ENCODE measurements at regions not wholly inside any gene's neighbourhood (a gene's known extent, or its start where the extent isn't known, plus 50 kb on each side); places are given as distances from the start of the nearest gene placed in this dataset.

DNA sequence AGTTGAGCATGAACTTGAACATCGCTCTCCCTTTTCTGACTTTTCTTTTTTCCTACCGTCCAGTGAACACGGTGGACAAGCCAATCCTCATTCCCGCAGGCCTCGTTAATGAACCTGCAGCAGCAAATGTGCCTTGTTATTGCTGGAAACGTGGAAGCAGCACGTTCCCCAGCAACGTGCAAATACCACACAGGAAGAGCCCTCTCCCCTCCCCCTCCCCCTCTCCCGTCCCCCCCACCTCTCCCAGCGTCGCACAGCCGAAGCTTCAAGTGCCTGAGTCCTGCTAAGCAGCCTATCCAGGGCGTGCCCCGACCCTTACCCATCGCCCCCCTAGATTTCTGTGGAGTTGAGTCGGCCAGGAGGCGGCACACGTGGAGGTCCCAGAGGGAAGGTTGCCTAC is 219.9 kb downstream of the BCOR start:
- H3K4me3 ChIP-seq (ENCODE audit: low read length) = no peak overlapping the region
- H3K4me2 ChIP-seq (ENCODE audit: low read length) = no peak overlapping the region
- H3K79me2 ChIP-seq (ENCODE audit: control insufficient read depth, low read length) = no peaks in the 10 kb centered on the region
- no peaks in the 10 kb centered on the region for H3K9me3 ChIP-seq (ENCODE audit: control insufficient read depth, insufficient read depth, low read length)
- H3K36me3 ChIP-seq (ENCODE audit: control insufficient read depth, low read length) = no peaks in the 10 kb centered on the region
- TF ChIP-seq, protein P1, sequence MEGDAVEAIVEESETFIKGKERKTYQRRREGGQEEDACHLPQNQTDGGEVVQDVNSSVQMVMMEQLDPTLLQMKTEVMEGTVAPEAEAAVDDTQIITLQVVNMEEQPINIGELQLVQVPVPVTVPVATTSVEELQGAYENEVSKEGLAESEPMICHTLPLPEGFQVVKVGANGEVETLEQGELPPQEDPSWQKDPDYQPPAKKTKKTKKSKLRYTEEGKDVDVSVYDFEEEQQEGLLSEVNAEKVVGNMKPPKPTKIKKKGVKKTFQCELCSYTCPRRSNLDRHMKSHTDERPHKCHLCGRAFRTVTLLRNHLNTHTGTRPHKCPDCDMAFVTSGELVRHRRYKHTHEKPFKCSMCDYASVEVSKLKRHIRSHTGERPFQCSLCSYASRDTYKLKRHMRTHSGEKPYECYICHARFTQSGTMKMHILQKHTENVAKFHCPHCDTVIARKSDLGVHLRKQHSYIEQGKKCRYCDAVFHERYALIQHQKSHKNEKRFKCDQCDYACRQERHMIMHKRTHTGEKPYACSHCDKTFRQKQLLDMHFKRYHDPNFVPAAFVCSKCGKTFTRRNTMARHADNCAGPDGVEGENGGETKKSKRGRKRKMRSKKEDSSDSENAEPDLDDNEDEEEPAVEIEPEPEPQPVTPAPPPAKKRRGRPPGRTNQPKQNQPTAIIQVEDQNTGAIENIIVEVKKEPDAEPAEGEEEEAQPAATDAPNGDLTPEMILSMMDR (IDR thresholded peaks at IDR 0.05; ENCODE audit: low read depth, low read length, poor library complexity, severe bottlenecking) = no peak
- no peak for TF ChIP-seq EZH2phosphoT487 (IDR thresholded peaks at IDR 0.05; ENCODE audit: borderline replicate concordance, low read length)
- H3K4me1 ChIP-seq (ENCODE audit: control insufficient read depth, low read length) = no peaks in the 10 kb centered on the region
- no peak overlapping the region for H3K27ac ChIP-seq (ENCODE audit: low read depth, low read length)
- H3K9me2 ChIP-seq (replicated peaks; ENCODE audit: control insufficient read depth, low read length) = no peaks in the 10 kb centered on the region
- no peaks in the 10 kb centered on the region for H3F3A ChIP-seq (ENCODE audit: control insufficient read depth, insufficient read depth)
- H3K27me3 ChIP-seq (ENCODE audit: control insufficient read depth, low read length) = no peaks in the 10 kb centered on the region
- no peaks in the 10 kb centered on the region for H4K20me1 ChIP-seq (ENCODE audit: control insufficient read depth, insufficient read depth, low read depth, low read length)

- Histone ChIP-seq H3K27me3 (ENCODE audit: control insufficient read depth, low read length) (no peaks in the 10 kb centered on the region), H3K9me3 (ENCODE audit: control insufficient read depth, insufficient read depth, low read length) (no peaks in the 10 kb centered on the region), H3K9me2 (replicated peaks; ENCODE audit: control insufficient read depth, low read length) (no peaks in the 10 kb centered on the region), H3K79me2 (ENCODE audit: control insufficient read depth, low read length) (no peaks in the 10 kb centered on the region), H3F3A (ENCODE audit: control insufficient read depth, insufficient read depth) (no peaks in the 10 kb centered on the region), H3K27ac (ENCODE audit: low read depth, low read length) (no peak overlapping the region), H3K36me3 (ENCODE audit: control insufficient read depth, low read length) (no peaks in the 10 kb centered on the region), H3K4me3 (ENCODE audit: low read length) (no peak overlapping the region), H3K4me1 (ENCODE audit: control insufficient read depth, low read length) (no peaks in the 10 kb centered on the region), H3K4me2 (ENCODE audit: low read length) (no peak overlapping the region), H4K20me1 (ENCODE audit: control insufficient read depth, insufficient read depth, low read depth, low read length) (no peaks in the 10 kb centered on the region)
- TF ChIP-seq EZH2phosphoT487 (IDR thresholded peaks at IDR 0.05; ENCODE audit: borderline replicate concordance, low read length) = no peak
- TF ChIP-seq, protein P1 (IDR thresholded peaks at IDR 0.05; ENCODE audit: low read depth, low read length, poor library complexity, severe bottlenecking) = no peak
These were observed 214.1 kb downstream of the BCOR start for GRCh38 chrX:39883666-39884065.

- H3K9me2 ChIP-seq (replicated peaks; ENCODE audit: control insufficient read depth, low read length) = no peaks in the 10 kb centered on the region
- no peak overlapping the region for H3K27ac ChIP-seq (ENCODE audit: low read depth, low read length)
- no peaks in the 10 kb centered on the region for H3K9me3 ChIP-seq (ENCODE audit: control insufficient read depth, insufficient read depth, low read length)
- H4K20me1 ChIP-seq (ENCODE audit: control insufficient read depth, insufficient read depth, low read depth, low read length) = no peaks in the 10 kb centered on the region
- no peaks in the 10 kb centered on the region for H3K4me1 ChIP-seq (ENCODE audit: control insufficient read depth, low read length)
- H3K36me3 ChIP-seq (ENCODE audit: control insufficient read depth, low read length) = no peaks in the 10 kb centered on the region
- no peaks in the 10 kb centered on the region for H3K79me2 ChIP-seq (ENCODE audit: control insufficient read depth, low read length)
- no peak overlapping the region for H3K4me3 ChIP-seq (ENCODE audit: low read length)
- H3F3A ChIP-seq (ENCODE audit: control insufficient read depth, insufficient read depth) = no peaks in the 10 kb centered on the region
- H3K27me3 ChIP-seq (ENCODE audit: control insufficient read depth, low read length) = no peaks in the 10 kb centered on the region
- no peak overlapping the region for H3K4me2 ChIP-seq (ENCODE audit: low read length)
- TF ChIP-seq, protein P1 (IDR thresholded peaks at IDR 0.05; ENCODE audit: low read depth, low read length, poor library complexity, severe bottlenecking) = no peak
- no peak for TF ChIP-seq EZH2phosphoT487 (IDR thresholded peaks at IDR 0.05; ENCODE audit: borderline replicate concordance, low read length)
These were observed 211.5 kb downstream of the BCOR start for GRCh38 chrX:39886282-39886681.

DNA sequence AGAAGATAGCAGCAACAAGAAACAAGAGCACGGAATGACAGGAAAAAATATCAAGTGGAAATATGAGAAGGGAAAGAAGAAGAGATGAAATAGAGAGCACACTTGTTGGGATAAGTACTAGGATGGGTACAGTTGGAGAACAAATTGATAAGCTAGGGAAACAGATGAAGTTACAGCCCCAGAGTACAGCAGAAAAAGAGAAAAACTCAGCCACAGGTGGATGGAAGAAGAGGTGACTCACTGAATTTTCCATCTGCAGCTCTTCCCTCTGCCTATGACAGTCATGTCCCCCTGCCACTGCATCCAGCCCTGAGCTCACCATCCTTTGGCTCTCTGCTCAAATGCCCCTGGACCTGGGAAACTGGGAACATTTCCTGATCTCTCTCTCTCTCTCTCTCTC is 209.0 kb downstream of the BCOR start:
- H3K9me2 ChIP-seq (replicated peaks; ENCODE audit: control insufficient read depth, low read length) = no peaks in the 10 kb centered on the region
- no peaks in the 10 kb centered on the region for H3F3A ChIP-seq (ENCODE audit: control insufficient read depth, insufficient read depth)
- no peak overlapping the region for H3K4me2 ChIP-seq (ENCODE audit: low read length)
- no peaks in the 10 kb centered on the region for H3K79me2 ChIP-seq (ENCODE audit: control insufficient read depth, low read length)
- no peaks in the 10 kb centered on the region for H3K27me3 ChIP-seq (ENCODE audit: control insufficient read depth, low read length)
- H3K4me3 ChIP-seq (ENCODE audit: low read length) = no peak overlapping the region
- no peaks in the 10 kb centered on the region for H3K36me3 ChIP-seq (ENCODE audit: control insufficient read depth, low read length)
- H3K9me3 ChIP-seq (ENCODE audit: control insufficient read depth, insufficient read depth, low read length) = no peaks in the 10 kb centered on the region
- H3K27ac ChIP-seq (ENCODE audit: low read depth, low read length) = no peak overlapping the region
- H4K20me1 ChIP-seq (ENCODE audit: control insufficient read depth, insufficient read depth, low read depth, low read length) = no peaks in the 10 kb centered on the region
- H3K4me1 ChIP-seq (ENCODE audit: control insufficient read depth, low read length) = no peaks in the 10 kb centered on the region; the same call in 1 of the 2 replicates
- TF ChIP-seq, protein P1 (IDR thresholded peaks at IDR 0.05; ENCODE audit: low read depth, low read length, poor library complexity, severe bottlenecking) = no peak
- no peak for TF ChIP-seq EZH2phosphoT487 (IDR thresholded peaks at IDR 0.05; ENCODE audit: borderline replicate concordance, low read length)

Measured in DOHH2 (cell line).